Natural killer cell treated with Interleukin-12 subunit alpha and Interleukin-12 subunit beta and Interleukin-15 and Interleukin-18, amount 100 ng/mL, for 72 hours (primary cell): ENCODE measurements at regions not wholly inside any gene's neighbourhood (a gene's known extent, or its start where the extent isn't known, plus 50 kb on each side); places are given as distances from the start of the nearest gene placed in this dataset.

Experiments
- ATAC-seq, 2 donors: fragments of 150-1000 bp; cut with Tn5 transposase in 1 of 2; sonication (Bioruptor Pico), chemical (Tn5 transposase) in 1 of 2; 2 replicates each; pipeline ENCODE4 v1.10.0; 2021
- DNase-seq: peaks from one replicate; pipeline ENCODE4 v3.0.0; 2022; ENCODE audit warnings: low spot score
- H3K27ac Mint-ChIP-seq, 2 donors: 1 replicate in 1 of 2; 2 replicates in 1 of 2; pipeline ENCODE4 v1.8.0; 2022; ENCODE audit warnings: mixed read lengths in 2 of 2, mild to moderate bottlenecking in 1 of 2, moderate library complexity in 1 of 2
- H3K27me3 Mint-ChIP-seq, 2 donors: 1 replicate in 1 of 2; 2 replicates in 1 of 2; pipeline ENCODE4 v1.8.0; 2022; ENCODE audit warnings: mixed read lengths in 2 of 2
- H3K36me3 Mint-ChIP-seq: one replicate; pipeline ENCODE4 v1.8.0; 2022; ENCODE audit warnings: mixed read lengths
- H3K4me1 Mint-ChIP-seq, 2 donors: 1 replicate in 1 of 2; 2 replicates in 1 of 2; pipeline ENCODE4 v1.8.0; 2022; ENCODE audit warnings: low read depth in 2 of 2, mixed read lengths in 2 of 2, mild to moderate bottlenecking in 1 of 2
- H3K4me3 Mint-ChIP-seq: one replicate; pipeline ENCODE4 v1.8.0; 2022; ENCODE audit warnings: mixed read lengths
- H3K9me3 Mint-ChIP-seq: 2 replicates; pipeline ENCODE4 v1.8.0; 2022; ENCODE audit warnings: mixed read lengths

DNA sequence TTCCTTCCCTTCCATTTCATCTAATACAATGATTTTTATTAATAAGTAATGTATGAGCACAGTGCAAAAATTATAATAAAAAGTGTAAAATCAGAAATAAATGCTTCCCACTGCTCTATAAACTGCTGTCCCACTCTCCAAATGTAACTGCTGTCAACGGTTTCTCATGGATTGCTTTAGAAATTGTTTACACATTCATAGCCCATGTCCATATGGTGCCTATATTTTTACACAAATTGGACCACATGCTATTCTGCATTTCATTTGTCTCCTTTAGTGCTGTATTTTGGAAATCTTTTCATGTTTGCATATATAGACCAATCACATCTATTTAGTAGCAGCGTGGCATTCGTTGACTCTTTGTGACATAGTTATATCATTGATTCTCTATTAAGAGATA is 164.7 kb upstream of the SLCO3A1 start:
- Mint-ChIP-seq H3K27ac (no peak overlapping the region), H3K4me1 (no peaks in the 10 kb centered on the region), H3K27me3 (peaks cover 9 to 29% of the 10 kb centered on the region in 2 donors), H3K36me3 (no peaks in the 10 kb centered on the region), H3K9me3 (no peaks in the 10 kb centered on the region), H3K4me3 (no peak overlapping the region)
- no peak for DNase-seq
- ATAC-seq, result no peak

DNA sequence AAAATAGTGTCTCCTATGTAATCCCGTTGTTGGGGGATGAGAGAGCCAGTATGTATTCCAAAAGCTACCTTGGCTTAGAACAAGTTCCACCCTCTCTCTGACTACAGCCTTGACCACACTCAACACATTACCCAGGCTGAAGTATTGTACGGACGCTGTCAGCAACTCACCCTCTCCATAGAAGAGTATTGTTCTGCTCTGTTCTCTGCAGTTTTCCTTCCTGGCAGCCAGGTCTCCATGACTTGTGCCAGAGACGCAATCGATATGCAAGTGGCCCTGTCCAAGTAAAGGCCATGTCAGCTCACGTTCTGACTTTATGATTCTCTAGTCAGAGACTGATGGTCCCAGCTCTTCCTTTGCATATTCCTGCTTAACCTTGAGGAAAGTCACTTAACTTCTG is 164.1 kb upstream of the SLCO3A1 start:
- Mint-ChIP-seq H3K36me3 (no peaks in the 10 kb centered on the region), H3K4me1 (no peaks in the 10 kb centered on the region), H3K27ac (no peak overlapping the region), H3K4me3 (no peak overlapping the region), H3K27me3 (peaks cover 7 to 26% of the 10 kb centered on the region in 2 donors), H3K9me3 (no peaks in the 10 kb centered on the region)
- DNase-seq (no peak), ATAC-seq (no peak)

DNA sequence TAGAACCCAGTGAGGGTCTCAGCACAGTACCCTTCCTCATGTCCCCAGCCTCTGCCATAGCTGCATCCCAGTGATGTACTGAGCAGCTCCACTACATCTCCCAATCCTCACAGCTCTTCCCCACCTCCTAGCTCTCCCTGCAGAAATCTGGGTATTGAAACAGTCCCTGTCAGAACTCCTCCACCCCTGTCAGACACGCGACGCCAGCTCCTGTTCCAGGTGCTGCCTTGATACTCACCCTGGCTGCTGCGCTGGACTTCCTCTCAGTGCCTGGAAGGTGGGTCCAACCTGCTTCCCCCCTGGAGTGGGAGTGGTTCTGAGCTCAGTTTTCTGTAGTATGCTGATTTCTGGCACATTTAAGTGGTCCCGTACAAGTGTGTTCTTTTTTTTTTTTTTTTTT is 160.9 kb upstream of the SLCO3A1 start:
- Mint-ChIP-seq H3K4me3 (no peak overlapping the region), H3K9me3 (no peaks in the 10 kb centered on the region), H3K36me3 (no peaks in the 10 kb centered on the region), H3K27ac (no peak overlapping the region), H3K27me3 (peaks cover 3 to 6% of the 10 kb centered on the region in 2 donors), H3K4me1 (no peaks in the 10 kb centered on the region)
- no peak for DNase-seq
- no peak for ATAC-seq

DNA sequence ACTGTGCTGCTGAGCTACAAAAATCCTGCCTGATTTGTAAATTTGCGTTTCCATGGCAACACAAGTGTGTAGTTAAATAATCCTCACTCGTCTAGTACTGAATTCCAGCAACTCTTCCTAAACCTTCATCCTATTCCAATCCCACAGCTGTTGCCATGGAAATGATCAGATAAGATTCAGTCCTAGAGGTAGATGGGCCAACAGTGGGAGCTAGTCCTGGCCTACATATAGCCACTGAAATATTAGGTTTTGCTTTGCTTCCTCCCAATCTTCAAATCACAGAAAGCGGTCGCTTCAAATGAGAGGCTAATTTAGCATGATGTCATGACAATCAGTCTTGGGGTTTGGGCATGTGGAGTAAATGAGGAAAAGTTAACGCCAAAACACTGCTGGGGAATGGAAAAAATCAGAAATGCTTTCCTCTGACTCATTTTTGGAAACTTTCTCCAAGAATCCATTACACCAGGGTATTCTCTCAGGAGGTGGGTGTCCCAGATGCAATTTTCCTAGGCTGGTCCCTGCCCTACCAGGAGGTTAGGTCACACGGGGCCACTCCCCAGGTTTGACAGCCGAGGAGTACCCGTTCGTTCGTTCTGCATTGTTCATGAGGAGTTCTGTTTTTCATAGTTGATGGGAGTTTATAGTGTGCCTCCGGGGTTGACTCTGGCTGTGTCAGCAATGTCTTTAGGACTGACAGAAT is 159.2 kb upstream of the SLCO3A1 start:
- Mint-ChIP-seq H3K9me3 (no peaks in the 10 kb centered on the region), H3K27ac (no peak overlapping the region), H3K4me1 (no peaks in the 10 kb centered on the region), H3K36me3 (no peaks in the 10 kb centered on the region), H3K4me3 (no peak overlapping the region), H3K27me3 (peaks cover 3 to 6% of the 10 kb centered on the region in 2 donors)
- no peak for DNase-seq
- no peak for ATAC-seq

GRCh38 chr15:91694831-91695210 is 158.7 kb upstream of the SLCO3A1 start:
- DNase-seq (no peak), ATAC-seq (no peak)
- no peak overlapping the region for H3K27ac Mint-ChIP-seq
- no peaks in the 10 kb centered on the region for H3K9me3 Mint-ChIP-seq
- peaks cover 6% of the 10 kb centered on the region in 2 donors for H3K27me3 Mint-ChIP-seq
- no peaks in the 10 kb centered on the region for H3K4me1 Mint-ChIP-seq
- no peak overlapping the region for H3K4me3 Mint-ChIP-seq
- H3K36me3 Mint-ChIP-seq, result no peaks in the 10 kb centered on the region

DNA sequence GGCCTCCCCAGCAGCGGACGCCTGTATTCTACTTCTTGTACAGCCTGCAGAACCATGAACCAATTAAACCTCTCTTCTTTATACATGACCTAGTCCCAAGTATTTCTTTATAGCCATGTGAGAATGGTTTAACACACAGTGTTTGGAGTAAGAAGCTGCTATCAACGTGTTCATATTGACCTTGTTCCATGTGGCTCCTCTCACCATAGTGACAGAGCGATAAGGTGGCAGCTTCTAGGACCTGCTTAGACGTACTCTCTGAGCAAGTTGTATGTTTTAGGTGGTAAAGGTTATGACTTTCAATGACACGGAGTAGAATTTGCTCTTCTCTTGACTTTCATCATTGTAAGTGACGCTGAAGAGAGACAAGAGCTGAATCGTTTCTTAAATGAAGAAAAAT is 157.7 kb upstream of the SLCO3A1 start:
- H3K4me1 Mint-ChIP-seq, result no peaks in the 10 kb centered on the region
- H3K4me3 Mint-ChIP-seq, result no peak overlapping the region
- ATAC-seq, result no peak
- H3K36me3 Mint-ChIP-seq, result no peaks in the 10 kb centered on the region
- DNase-seq, result no peak
- H3K27me3 Mint-ChIP-seq, result peaks cover 6 to 9% of the 10 kb centered on the region in 2 donors
- H3K9me3 Mint-ChIP-seq, result no peaks in the 10 kb centered on the region
- no peak overlapping the region for H3K27ac Mint-ChIP-seq

GRCh38 chr15:91696981-91697380 is 156.5 kb upstream of the SLCO3A1 start:
- ATAC-seq (no peak), DNase-seq (no peak)
- H3K4me1 Mint-ChIP-seq, result no peaks in the 10 kb centered on the region
- H3K27me3 Mint-ChIP-seq, result peaks cover 8 to 14% of the 10 kb centered on the region in 2 donors
- no peaks in the 10 kb centered on the region for H3K9me3 Mint-ChIP-seq
- H3K36me3 Mint-ChIP-seq, result no peaks in the 10 kb centered on the region
- no peak overlapping the region for H3K4me3 Mint-ChIP-seq
- H3K27ac Mint-ChIP-seq, result no peak overlapping the region

DNA sequence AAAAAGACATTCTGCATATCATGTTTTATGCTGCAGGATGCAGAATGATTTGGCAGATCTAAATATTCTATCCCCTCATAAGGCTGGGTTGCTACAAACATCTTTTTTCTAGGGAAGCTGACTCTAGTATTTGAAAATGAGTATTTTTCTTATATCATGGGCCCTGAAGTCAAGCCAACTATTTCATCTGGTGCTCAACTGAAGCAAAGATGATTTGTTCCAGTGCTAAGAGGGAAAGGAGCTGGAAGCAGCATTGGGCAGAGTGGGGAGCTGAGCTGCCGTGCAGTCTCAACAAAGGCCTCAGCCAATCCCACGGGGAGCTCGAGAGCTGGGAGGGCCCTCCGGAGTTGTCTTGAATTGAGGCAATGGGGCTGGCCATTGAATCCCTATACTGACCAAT is 155.3 kb upstream of the SLCO3A1 start:
- H3K4me3 Mint-ChIP-seq, result no peak overlapping the region
- DNase-seq (no peak), ATAC-seq (no peak)
- H3K9me3 Mint-ChIP-seq, result no peaks in the 10 kb centered on the region
- no peaks in the 10 kb centered on the region for H3K4me1 Mint-ChIP-seq
- no peak overlapping the region for H3K27ac Mint-ChIP-seq
- H3K36me3 Mint-ChIP-seq, result no peaks in the 10 kb centered on the region
- H3K27me3 Mint-ChIP-seq, result peaks cover 8 to 22% of the 10 kb centered on the region in 2 donors

DNA sequence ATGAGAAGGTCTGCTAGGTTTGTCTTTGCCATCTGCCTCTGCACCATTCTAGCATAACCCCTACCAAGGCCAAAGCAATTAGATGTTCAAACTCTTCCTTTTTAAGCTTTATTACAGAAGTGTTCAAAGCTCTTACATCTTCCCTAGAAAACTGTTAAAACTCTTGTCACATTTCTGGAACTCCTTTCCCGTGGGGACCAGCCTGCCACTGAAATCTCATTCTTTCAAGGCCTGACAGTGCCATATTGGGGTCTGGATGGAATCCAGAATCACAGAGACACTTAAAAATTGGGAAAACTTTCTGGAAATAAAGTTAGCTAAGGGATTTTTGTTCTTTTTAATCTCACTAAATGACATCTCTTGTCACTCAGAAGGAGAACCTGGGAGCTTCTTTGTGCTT is 153.8 kb upstream of the SLCO3A1 start:
- Mint-ChIP-seq H3K27ac (no peak overlapping the region), H3K36me3 (no peaks in the 10 kb centered on the region), H3K4me3 (no peak overlapping the region), H3K4me1 (no peaks in the 10 kb centered on the region), H3K27me3 (peaks cover 8 to 16% of the 10 kb centered on the region in 2 donors), H3K9me3 (no peaks in the 10 kb centered on the region)
- DNase-seq (no peak), ATAC-seq (no peak)

DNA sequence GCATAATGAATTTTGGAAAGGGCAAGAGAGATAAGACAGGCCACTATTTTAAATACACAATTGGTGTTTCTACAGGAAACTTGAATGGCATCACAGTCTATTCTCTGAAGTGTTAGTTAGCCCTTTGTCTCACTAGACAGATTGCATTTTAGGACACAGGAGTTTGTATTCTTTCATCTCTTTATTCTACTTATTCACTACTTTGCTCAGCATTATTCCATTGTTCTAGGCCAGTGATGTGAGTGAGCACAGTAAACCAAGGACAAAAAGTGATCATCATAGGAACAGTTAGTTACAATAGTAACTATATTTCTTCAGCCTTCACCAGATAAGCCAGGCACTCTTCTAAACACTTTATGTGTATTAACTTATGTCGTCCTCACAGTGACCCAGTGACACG is 150.2 kb upstream of the SLCO3A1 start:
- Mint-ChIP-seq H3K4me1 (peaks cover 14 to 16% of the 10 kb centered on the region in 2 donors), H3K9me3 (no peaks in the 10 kb centered on the region), H3K36me3 (no peaks in the 10 kb centered on the region), H3K27ac (no peak overlapping the region), H3K4me3 (no peak overlapping the region), H3K27me3 (peaks cover 5 to 16% of the 10 kb centered on the region in 2 donors)
- ATAC-seq, result no peak
- DNase-seq, result no peak

DNA sequence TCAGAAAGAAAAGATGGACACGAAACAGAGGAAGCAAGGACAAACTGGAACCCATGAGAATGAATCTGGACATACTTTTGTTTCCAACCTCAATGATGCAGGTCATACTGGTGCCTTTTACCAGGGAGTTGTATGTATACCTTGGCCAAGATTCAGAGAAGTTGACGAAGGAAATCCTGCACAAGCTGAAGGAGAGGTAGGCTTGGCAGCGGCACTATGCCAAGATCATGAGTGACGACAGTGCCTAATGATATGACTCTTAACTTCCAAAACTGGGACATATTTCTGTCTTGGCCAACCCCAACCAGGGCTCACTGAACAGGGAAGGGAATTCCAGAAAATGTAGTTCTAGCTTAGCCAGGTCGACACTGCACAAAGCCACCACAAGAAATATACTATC is 149.2 kb upstream of the SLCO3A1 start:
- H3K9me3 Mint-ChIP-seq, result no peaks in the 10 kb centered on the region
- no peak overlapping the region for H3K27ac Mint-ChIP-seq
- no peak overlapping the region for H3K4me3 Mint-ChIP-seq
- peaks cover 14 to 16% of the 10 kb centered on the region in 2 donors for H3K4me1 Mint-ChIP-seq
- DNase-seq (no peak), ATAC-seq (no peak)
- peaks cover 5 to 16% of the 10 kb centered on the region in 2 donors for H3K27me3 Mint-ChIP-seq
- no peaks in the 10 kb centered on the region for H3K36me3 Mint-ChIP-seq

DNA sequence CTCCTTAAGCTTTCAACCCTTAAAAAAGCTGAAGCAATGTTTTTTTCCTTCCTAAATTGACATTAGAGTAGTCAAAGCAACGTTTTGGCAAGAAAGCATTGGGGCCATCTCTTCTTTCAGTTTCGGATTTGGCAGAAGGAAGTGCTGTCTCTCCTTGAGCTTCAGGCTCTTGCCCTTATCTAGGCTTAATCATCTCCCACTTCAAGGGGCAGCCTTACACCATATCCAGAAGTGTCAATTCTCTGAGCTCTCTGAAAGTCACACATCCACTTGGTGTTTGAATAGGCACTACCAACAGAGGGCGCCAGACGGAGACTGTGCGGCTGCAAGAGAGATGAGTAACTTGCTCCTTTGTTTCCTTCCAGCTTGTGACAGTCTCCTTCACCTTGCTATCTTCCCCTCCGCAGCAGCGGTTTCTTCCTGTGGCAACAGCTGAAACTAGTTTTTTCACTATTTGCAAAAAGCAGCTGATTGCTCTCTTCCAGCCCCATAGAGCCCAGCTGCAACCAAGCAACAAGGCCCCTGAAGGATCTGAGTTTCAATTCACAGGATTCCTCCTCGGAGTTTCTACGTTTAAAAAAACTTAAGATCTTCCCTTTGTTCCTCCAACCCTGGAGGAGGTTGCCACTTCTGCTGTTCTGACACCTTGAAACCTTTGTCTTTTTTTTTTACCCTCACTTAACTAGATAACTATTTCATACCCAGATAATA is 147.0 kb upstream of the SLCO3A1 start:
- DNase-seq (peak; percentile 94), ATAC-seq (peak; percentile 99)
- peaks cover 29 to 32% of the 10 kb centered on the region in 2 donors for H3K4me1 Mint-ChIP-seq
- H3K27ac Mint-ChIP-seq, result peak overlapping the region; percentile 70 to 86
- H3K9me3 Mint-ChIP-seq, result no peaks in the 10 kb centered on the region
- H3K27me3 Mint-ChIP-seq, result peaks cover 4 to 14% of the 10 kb centered on the region in 2 donors
- H3K36me3 Mint-ChIP-seq, result no peaks in the 10 kb centered on the region
- peak overlapping the region; percentile 52 for H3K4me3 Mint-ChIP-seq

GRCh38 chr15:91710080-91710698 is 143.3 kb upstream of the SLCO3A1 start:
- Mint-ChIP-seq H3K27me3 (peaks cover 20 to 33% of the 10 kb centered on the region in 2 donors), H3K36me3 (no peaks in the 10 kb centered on the region), H3K4me1 (peaks cover 29 to 32% of the 10 kb centered on the region in 2 donors), H3K4me3 (no peak overlapping the region), H3K27ac (peak overlapping the region in 1 of 2 donors; percentile 1), H3K9me3 (no peaks in the 10 kb centered on the region)
- DNase-seq, result no peak
- peak; percentile 59 to 64 for ATAC-seq

DNA sequence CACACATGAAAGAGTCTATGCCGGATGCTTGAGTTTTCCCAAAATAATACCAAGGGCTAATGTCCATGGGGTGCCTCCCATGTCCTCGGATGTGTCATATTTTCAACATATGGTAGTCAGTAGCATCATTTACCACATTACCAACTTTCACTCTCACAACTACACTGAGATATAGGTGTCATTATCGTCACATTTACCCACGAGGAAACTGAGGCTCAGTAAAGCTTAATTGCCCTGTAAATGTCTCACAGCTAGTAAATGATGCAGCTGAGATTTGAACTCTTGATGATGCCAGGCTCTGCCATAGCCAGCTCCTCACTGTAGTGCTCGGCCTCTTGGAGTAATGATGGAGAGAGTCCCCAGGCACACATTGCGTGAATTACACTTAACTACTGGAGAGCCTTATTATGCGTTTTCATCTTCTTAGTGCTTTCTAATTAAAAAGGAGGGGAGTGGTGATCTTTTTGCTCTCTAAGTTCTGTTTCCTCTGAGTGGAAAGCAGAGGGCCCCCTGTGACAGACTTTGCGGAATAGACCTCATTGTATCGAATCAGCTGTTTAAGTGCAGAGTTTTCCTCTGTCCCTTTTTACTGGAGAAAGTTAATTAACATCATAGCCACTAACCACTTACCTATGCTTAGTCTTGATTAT is 142.0 kb upstream of the SLCO3A1 start:
- H3K9me3 Mint-ChIP-seq, result no peaks in the 10 kb centered on the region
- H3K27me3 Mint-ChIP-seq, result peaks cover 22 to 39% of the 10 kb centered on the region in 2 donors
- H3K36me3 Mint-ChIP-seq, result no peaks in the 10 kb centered on the region
- DNase-seq, result no peak
- peak overlapping the region in 1 of 2 donors; percentile 6 for H3K27ac Mint-ChIP-seq
- no peak for ATAC-seq
- peaks cover 19 to 21% of the 10 kb centered on the region in 2 donors for H3K4me1 Mint-ChIP-seq
- no peak overlapping the region for H3K4me3 Mint-ChIP-seq
